ENCODE measurements at regions not wholly inside any gene's neighbourhood (a gene's known extent, or its start where the extent isn't known, plus 50 kb on each side); places are given as distances from the start of the nearest gene placed in this dataset.
"Not testable (repeated sequence)": the region's sequence is repeated elsewhere in the genome, so short reads cannot be mapped to it uniquely, and the experiment has no call there.

DNA sequence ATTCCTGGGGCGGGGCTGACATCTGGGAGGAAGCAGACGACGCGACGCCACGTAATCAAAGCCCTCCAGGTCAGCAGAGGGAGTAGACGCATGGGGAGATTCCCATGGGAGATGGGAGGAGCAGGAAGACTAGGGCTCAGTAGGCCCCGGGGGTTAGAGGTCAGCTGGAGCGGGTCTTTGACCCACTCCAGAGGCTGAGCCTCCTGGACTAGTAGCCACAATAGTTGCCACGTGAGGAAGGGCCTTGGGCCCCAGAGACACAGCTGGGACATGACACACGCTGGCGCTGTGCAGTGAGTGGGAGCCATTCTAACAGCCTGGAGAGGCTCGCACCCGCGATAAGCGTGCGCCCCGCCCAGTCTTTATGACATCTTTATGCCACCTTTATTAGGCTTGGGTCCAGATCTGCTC is 95.7 kb upstream of the AMZ2 start:
- Histone ChIP-seq H3K27me3 (ENCODE audit: control insufficient read depth, insufficient read depth, low read length) (no peaks in the 10 kb centered on the region), H3K9ac (no peak overlapping the region), H3K4me3 (ENCODE audit: low read depth, low read length) (no peak overlapping the region), H3K36me3 (ENCODE audit: control insufficient read depth, insufficient read depth, low read length) (no peaks in the 10 kb centered on the region), H3K4me2 (ENCODE audit: low read length) (no peak overlapping the region), H3K79me2 (peaks cover 2% of the 10 kb centered on the region), H2AFZ (no peak overlapping the region), H3K9me3 (ENCODE audit: control insufficient read depth, low read length) (no peaks in the 10 kb centered on the region), H3K27ac (no peak overlapping the region), H3K4me1 (no peaks in the 10 kb centered on the region)
- TF ChIP-seq, protein P1, sequence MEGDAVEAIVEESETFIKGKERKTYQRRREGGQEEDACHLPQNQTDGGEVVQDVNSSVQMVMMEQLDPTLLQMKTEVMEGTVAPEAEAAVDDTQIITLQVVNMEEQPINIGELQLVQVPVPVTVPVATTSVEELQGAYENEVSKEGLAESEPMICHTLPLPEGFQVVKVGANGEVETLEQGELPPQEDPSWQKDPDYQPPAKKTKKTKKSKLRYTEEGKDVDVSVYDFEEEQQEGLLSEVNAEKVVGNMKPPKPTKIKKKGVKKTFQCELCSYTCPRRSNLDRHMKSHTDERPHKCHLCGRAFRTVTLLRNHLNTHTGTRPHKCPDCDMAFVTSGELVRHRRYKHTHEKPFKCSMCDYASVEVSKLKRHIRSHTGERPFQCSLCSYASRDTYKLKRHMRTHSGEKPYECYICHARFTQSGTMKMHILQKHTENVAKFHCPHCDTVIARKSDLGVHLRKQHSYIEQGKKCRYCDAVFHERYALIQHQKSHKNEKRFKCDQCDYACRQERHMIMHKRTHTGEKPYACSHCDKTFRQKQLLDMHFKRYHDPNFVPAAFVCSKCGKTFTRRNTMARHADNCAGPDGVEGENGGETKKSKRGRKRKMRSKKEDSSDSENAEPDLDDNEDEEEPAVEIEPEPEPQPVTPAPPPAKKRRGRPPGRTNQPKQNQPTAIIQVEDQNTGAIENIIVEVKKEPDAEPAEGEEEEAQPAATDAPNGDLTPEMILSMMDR (IDR thresholded peaks at IDR 0.05), result no peak

DNA sequence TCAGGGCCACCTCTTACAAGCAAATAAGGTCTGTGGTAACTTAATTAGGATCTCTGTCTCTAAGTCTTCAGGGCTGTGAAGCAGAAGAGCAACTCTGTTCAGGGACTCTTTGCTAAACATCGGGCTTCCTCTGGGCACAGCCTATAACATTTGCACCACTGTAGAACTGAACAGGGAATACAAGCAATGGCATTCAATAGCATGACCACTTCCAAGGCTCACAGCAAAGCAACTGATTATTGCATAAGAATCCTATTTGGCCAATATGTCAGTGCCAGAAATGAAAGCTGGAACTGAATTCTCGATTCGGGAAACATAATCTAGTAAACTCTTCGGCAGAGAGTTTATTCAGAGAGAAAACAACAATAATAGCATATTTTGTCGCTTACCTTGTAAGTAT is 92.2 kb upstream of the AMZ2 start:
- H3K4me2 ChIP-seq (ENCODE audit: low read length), result no peak overlapping the region
- H3K36me3 ChIP-seq (ENCODE audit: control insufficient read depth, insufficient read depth, low read length), result no peaks in the 10 kb centered on the region
- H3K79me2 ChIP-seq, result no peaks in the 10 kb centered on the region
- TF ChIP-seq, protein P1 (IDR thresholded peaks at IDR 0.05), result no peak
- H3K4me1 ChIP-seq, result no peaks in the 10 kb centered on the region
- no peaks in the 10 kb centered on the region for H3K27me3 ChIP-seq (ENCODE audit: control insufficient read depth, insufficient read depth, low read length)
- no peaks in the 10 kb centered on the region for H3K9me3 ChIP-seq (ENCODE audit: control insufficient read depth, low read length)
- no peak overlapping the region for H3K9ac ChIP-seq
- H2AFZ ChIP-seq, result no peak overlapping the region
- H3K4me3 ChIP-seq (ENCODE audit: low read depth, low read length), result no peak overlapping the region
- no peak overlapping the region for H3K27ac ChIP-seq

DNA sequence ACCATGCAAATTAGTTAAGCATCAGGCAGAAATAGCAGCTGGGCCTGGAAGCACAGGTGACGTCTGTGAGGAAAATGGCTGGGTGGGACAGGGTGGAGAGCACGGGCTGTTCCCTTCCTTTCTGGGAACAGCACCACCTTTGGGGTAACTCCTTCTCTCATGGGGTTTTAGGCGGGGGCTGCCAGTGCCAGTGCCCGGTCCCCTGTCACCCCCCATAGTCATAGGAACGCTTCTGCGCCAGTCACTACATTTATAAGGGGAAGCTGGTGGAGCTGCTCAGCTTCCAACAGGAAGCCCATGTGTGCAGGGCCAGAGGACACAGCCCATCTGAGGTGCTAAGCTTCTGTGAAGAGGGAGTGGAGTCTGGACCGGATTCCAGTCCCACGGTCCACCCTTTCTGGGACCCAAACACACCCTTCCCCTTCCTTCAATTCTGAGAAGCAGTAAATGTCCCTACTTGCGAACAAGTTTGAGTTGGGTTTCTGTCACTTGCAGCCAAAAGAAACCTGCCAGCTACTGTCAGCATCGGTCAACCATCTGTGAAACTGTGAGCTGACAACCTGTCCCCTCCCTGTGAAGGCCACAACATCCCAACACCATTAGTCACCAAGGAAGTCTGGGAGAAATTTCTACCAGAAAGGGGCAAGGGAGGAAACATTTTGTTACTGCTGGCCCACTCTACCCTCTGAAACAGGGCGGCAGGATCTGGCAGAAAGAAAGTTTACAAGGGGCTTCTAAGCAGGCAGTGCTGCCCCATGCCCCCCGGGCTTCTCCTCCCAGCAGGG is 86.0 kb upstream of the AMZ2 start:
- Histone ChIP-seq H3K4me3 (ENCODE audit: low read depth, low read length) (no peak overlapping the region), H2AFZ (no peak overlapping the region), H3K27me3 (ENCODE audit: control insufficient read depth, insufficient read depth, low read length) (no peaks in the 10 kb centered on the region), H3K4me2 (ENCODE audit: low read length) (no peak overlapping the region), H3K9ac (no peak overlapping the region), H3K4me1 (no peaks in the 10 kb centered on the region), H3K79me2 (no peaks in the 10 kb centered on the region), H3K9me3 (ENCODE audit: control insufficient read depth, low read length) (no peaks in the 10 kb centered on the region), H3K27ac (peak overlapping the region; percentile 27), H3K36me3 (ENCODE audit: control insufficient read depth, insufficient read depth, low read length) (no peaks in the 10 kb centered on the region)
- TF ChIP-seq, protein P1 (IDR thresholded peaks at IDR 0.05), result no peak

DNA sequence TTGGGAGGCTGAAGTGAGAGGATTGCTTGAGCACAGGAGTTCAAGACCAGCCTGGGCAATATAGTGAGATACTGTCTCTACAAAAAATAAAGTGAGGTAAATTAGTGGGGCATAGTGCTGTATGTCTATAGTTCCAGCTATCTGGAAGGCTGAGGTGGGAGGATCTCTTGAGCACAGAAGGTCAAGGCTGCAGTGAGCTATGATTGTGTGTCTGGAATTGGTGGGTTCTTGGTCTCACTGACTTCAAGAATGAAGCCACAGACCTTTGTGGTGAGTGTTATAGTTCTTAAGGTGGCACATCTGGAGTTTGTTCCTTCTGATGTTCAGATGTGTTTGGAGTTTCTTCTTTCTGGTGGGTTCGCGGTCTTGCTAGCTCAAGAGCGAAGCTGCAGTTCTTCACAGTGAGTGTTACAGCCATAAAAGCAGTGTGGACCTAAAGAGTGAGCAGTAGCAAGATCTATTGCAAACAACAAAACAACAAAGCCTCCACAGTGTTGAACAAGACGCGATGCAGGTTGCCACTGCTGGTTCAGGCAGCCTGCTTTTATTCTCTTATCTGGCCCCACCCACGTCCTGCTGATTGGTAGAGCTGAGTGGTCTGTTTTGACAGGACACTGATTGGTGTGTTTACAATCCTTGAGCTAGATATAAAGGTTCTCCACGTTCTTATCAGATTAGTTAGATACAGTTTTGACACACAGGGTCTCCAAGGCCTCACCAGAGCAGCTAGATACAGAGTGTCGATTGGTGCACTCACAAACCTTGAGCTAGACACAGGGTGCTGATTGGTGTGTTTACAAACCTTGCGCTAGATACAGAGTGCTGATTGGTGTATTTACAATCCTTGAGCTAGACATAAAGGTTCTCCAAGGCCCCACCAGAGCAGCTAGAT is 79.3 kb upstream of the AMZ2 start:
- H3K27ac ChIP-seq, result not testable (repeated sequence)

DNA sequence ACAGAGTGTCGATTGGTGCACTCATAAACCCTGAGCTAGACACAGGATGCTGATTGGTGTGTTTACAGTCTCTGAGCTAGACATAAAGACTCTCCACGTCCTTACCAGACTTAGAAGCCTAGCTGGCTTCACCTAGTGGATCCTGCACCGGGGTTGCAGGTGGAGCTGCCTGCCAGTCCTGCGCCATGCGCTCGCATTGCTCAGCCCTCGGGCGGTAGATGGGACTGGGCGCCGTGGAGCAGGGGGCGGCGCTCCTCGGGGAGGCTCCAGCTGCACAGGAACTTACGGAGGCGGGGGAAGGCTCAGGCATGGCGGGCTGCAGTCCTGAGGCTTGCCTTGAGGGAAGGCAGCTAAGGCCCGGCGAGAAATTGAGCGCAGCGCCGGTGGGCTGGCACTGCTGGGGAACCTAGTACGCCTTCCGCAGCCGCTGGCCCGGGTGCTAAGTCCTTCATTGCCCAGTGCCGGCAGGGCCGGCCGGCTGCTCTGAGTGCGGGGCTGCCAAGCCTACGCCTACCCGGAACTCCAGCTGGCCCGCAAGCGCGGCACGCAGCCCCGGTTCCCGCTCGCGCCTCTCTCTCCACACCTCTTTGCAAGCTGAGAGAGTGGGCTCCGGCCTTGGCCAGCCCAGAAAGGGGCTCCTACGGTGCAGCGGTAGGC is 78.5 kb upstream of the AMZ2 start:
- not testable (repeated sequence) for H3K9ac ChIP-seq; H3K79me2 ChIP-seq; H3K27me3 ChIP-seq (ENCODE audit: control insufficient read depth, insufficient read depth, low read length); H3K36me3 ChIP-seq (ENCODE audit: control insufficient read depth, insufficient read depth, low read length); H3K4me2 ChIP-seq (ENCODE audit: low read length); H3K4me3 ChIP-seq (ENCODE audit: low read depth, low read length); H3K9me3 ChIP-seq (ENCODE audit: control insufficient read depth, low read length); H3K4me1 ChIP-seq; H2AFZ ChIP-seq; H3K27ac ChIP-seq

More for the DNA sequence above, 79.3 kb upstream of the AMZ2 start:
- not testable (repeated sequence) for H3K27me3 ChIP-seq (ENCODE audit: control insufficient read depth, insufficient read depth, low read length); H2AFZ ChIP-seq; H3K4me2 ChIP-seq (ENCODE audit: low read length); H3K4me3 ChIP-seq (ENCODE audit: low read depth, low read length); H3K4me1 ChIP-seq; H3K9ac ChIP-seq; H3K36me3 ChIP-seq (ENCODE audit: control insufficient read depth, insufficient read depth, low read length); H3K79me2 ChIP-seq; H3K9me3 ChIP-seq (ENCODE audit: control insufficient read depth, low read length)
